IMR-90 (cell line): ENCODE measurements at regions not wholly inside any gene's neighbourhood (a gene's known extent, or its start where the extent isn't known, plus 50 kb on each side); places are given as distances from the start of the nearest gene placed in this dataset.

Experiments used
- ATAC-seq: fragments of 200-7000 bp; cut with Tn5 transposase; 2 replicates; pipeline ENCODE4 v1.9.1; 2020; ENCODE audit warnings: low read depth, mild to moderate bottlenecking, moderate library complexity
- BruUV-seq: library from RNA; stranded (reverse); fragments of 400-500 nt; replicated peaks from 2 replicates; lab custom pipeline; 2021; lab: Mats Ljungman, UMichigan
- CTCF ChIA-PET: fragments of 300-600 bp; formaldehyde crosslinking; extraction: SDS; loops from one replicate; lab custom pipeline; 2021; ENCODE audit warnings: antibody characterized with exemption; lab: Yijun Ruan, JAX
- POLR2A ChIA-PET: fragments of 300-600 bp; sonication (Branson Sonifier 250); formaldehyde crosslinking; loops from one replicate; lab custom pipeline; 2022; ENCODE audit warnings: antibody characterized with exemption; ENCODE audit not compliant: unreplicated experiment; lab: Charles Lee
- DNase-seq: peaks from one replicate; pipeline ENCODE4 v3.0.0; 2013
- H2AFZ ChIP-seq: replicated peaks from 2 replicates; pipeline ENCODE3; 2013; ENCODE audit warnings: low read length, mild to moderate bottlenecking; ENCODE audit not compliant: poor library complexity
- H2AK5ac ChIP-seq: 2 replicates; pipeline ENCODE4 v1.6.1; 2013; ENCODE audit warnings: low read depth, low read length, inconsistent platforms
- H2AK9ac ChIP-seq: replicated peaks from 2 replicates; pipeline ENCODE3; 2013; ENCODE audit warnings: mild to moderate bottlenecking, low read depth, low read length, moderate library complexity; ENCODE audit not compliant: poor library complexity
- H2BK120ac ChIP-seq: 2 replicates; pipeline ENCODE4 v1.6.1; 2013; ENCODE audit warnings: low read depth, low read length, inconsistent platforms
- H2BK15ac ChIP-seq: 3 replicates; pipeline ENCODE4 v1.6.1; 2013; ENCODE audit warnings: low read depth, low read length, inconsistent platforms
- H2BK20ac ChIP-seq: 2 replicates; pipeline ENCODE4 v1.6.1; 2013; ENCODE audit warnings: low read depth, mild to moderate bottlenecking, inconsistent platforms, low read length, moderate library complexity
- H2BK5ac ChIP-seq: 2 replicates; pipeline ENCODE4 v1.6.1; 2013; ENCODE audit warnings: mild to moderate bottlenecking, low read depth, low read length, inconsistent platforms; ENCODE audit not compliant: poor library complexity, severe bottlenecking
- H3K14ac ChIP-seq: replicated peaks from 2 replicates; pipeline ENCODE4 v1.6.1; 2013; ENCODE audit warnings: low read depth, low read length, inconsistent platforms
- H3K18ac ChIP-seq: 2 replicates; pipeline ENCODE4 v1.6.1; 2013; ENCODE audit warnings: low read depth, low read length, control low read depth
- H3K23ac ChIP-seq: 2 replicates; pipeline ENCODE4 v1.6.1; 2013; ENCODE audit warnings: low read depth, low read length, inconsistent platforms
- H3K27ac ChIP-seq: 2 replicates; pipeline ENCODE4 v1.5.1; 2013; ENCODE audit warnings: mild to moderate bottlenecking, control low read depth, low read length; ENCODE audit not compliant: insufficient read depth
- H3K27me3 ChIP-seq: 2 replicates; pipeline ENCODE4 v1.6.1; 2013; ENCODE audit warnings: low read length; ENCODE audit not compliant: control insufficient read depth, insufficient read depth
- H3K36me3 ChIP-seq: 2 replicates; pipeline ENCODE4 v1.6.1; 2013; ENCODE audit warnings: low read length, mixed read lengths; ENCODE audit not compliant: control insufficient read depth, insufficient read depth
- H3K4ac ChIP-seq: 2 replicates; pipeline ENCODE4 v1.6.1; 2013; ENCODE audit warnings: low read depth, low read length, inconsistent platforms
- H3K4me1 ChIP-seq: 2 replicates; pipeline ENCODE4 v1.6.1; 2013; ENCODE audit warnings: low read length, mixed read lengths; ENCODE audit not compliant: control insufficient read depth, insufficient read depth
- H3K4me2 ChIP-seq: 2 replicates; pipeline ENCODE4 v1.6.1; 2013; ENCODE audit warnings: low read depth, mild to moderate bottlenecking, control low read depth, low read length, moderate library complexity
- H3K4me3 ChIP-seq: 2 replicates; pipeline ENCODE4 v1.5.1; 2013; ENCODE audit warnings: low read depth, mild to moderate bottlenecking, control low read depth, low read length, moderate library complexity; ENCODE audit not compliant: insufficient read depth
- H3K56ac ChIP-seq: 2 replicates; pipeline ENCODE4 v1.6.1; 2013; ENCODE audit warnings: low read length, inconsistent platforms; ENCODE audit not compliant: insufficient read depth; ENCODE audit errors: extremely low read depth
- H3K79me1 ChIP-seq, 2 experiments: 2 replicates each; pipeline ENCODE4 v1.6.1; 2013; ENCODE audit warnings: low read length in 2 of 2, inconsistent platforms in 1 of 2, low read depth in 1 of 2
- H3K9ac ChIP-seq: 2 replicates; pipeline ENCODE4 v1.6.1; 2013; ENCODE audit warnings: low read depth, low read length, control low read depth
- H3K9me1 ChIP-seq: 2 replicates; pipeline ENCODE4 v1.6.1; 2013; ENCODE audit warnings: low read length, inconsistent platforms; ENCODE audit not compliant: insufficient read depth
- H3K9me3 ChIP-seq: 2 replicates; pipeline ENCODE4 v1.6.1; 2013; ENCODE audit warnings: low read length; ENCODE audit not compliant: control insufficient read depth, insufficient read depth
- H4K20me1 ChIP-seq: 2 replicates; pipeline ENCODE4 v1.6.1; 2013; ENCODE audit warnings: low read length, inconsistent platforms; ENCODE audit not compliant: insufficient read depth
- H4K5ac ChIP-seq: 2 replicates; pipeline ENCODE4 v1.6.1; 2013; ENCODE audit warnings: mild to moderate bottlenecking, low read depth, low read length, control low read depth
- H4K8ac ChIP-seq, 2 experiments: 2 replicates each; pipeline ENCODE4 v1.6.1; 2013; ENCODE audit warnings: low read depth in 2 of 2, low read length in 2 of 2, control low read depth in 1 of 2, inconsistent platforms in 1 of 2
- H4K91ac ChIP-seq: 2 replicates; pipeline ENCODE4 v1.6.1; 2013; ENCODE audit warnings: low read depth, low read length, inconsistent platforms; ENCODE audit not compliant: insufficient read depth
- FOS ChIP-seq: fragments of 150-350 bp; IDR thresholded peaks from 2 replicates; pipeline ENCODE4 v1.6.1; 2016; ENCODE audit warnings: low read depth, low read length
- NFE2L2 ChIP-seq: fragments of 150-350 bp; IDR thresholded peaks from 2 replicates; pipeline ENCODE4 v1.6.1; 2016; ENCODE audit warnings: low read depth, mild to moderate bottlenecking, low read length
- RCOR1 ChIP-seq: IDR thresholded peaks from 2 replicates; pipeline ENCODE4 v1.6.1; 2012; ENCODE audit warnings: mild to moderate bottlenecking, low read length, improper control_type of control experiment; ENCODE audit not compliant: insufficient replicate concordance
- USF2 ChIP-seq: fragments of 150-350 bp; IDR thresholded peaks from 2 replicates; pipeline ENCODE4 v1.6.1; 2017; ENCODE audit warnings: mild to moderate bottlenecking, antibody characterized with exemption, low read length, low read depth
- WGBS, 2 experiments: methylation state at CpG; one replicate each; pipeline versions ENCODE4 v1.1.5 to v1.1.7; 2013; ENCODE audit warnings: missing lambda C conversion rate in 2 of 2; ENCODE audit not compliant: insufficient read length in 1 of 2; ENCODE audit errors: extremely low coverage in 2 of 2; 5-methylcytosine and 5-hydroxymethylcytosine counted together
- dilution Hi-C: fragments of 300-500 bp; cut with HindIII; formaldehyde crosslinking; loops from one replicate; pipeline ENCODE4 v1.14.3; 2018; ENCODE audit warnings: low sequenced_read_pairs; ENCODE audit not compliant: unreplicated experiment
- in situ Hi-C: fragments of 300-500 bp; cut with MboI; formaldehyde crosslinking; loops from 3 replicates; pipeline ENCODE4 v1.14.3; 2019; ENCODE audit warnings: low sequenced_read_pairs, inconsistent platforms, mixed read lengths
- intact Hi-C: fragments of 100-400 bp; cut with micrococcal nuclease; formaldehyde crosslinking; loops from 2 replicates; pipeline ENCODE4 v1.10.0; 2022

- ChIA-PET POLR2A (no interaction called here), CTCF (no interaction called here)
- H4K5ac ChIP-seq = no peak overlapping the region
- H3K4me1 ChIP-seq = no peaks in the 10 kb centered on the region
- no peaks in the 10 kb centered on the region for H3K79me1 ChIP-seq
- H4K20me1 ChIP-seq = no peaks in the 10 kb centered on the region
- no peak overlapping the region for H3K27ac ChIP-seq
- no peak overlapping the region for H2AFZ ChIP-seq
- no peak overlapping the region for H2BK5ac ChIP-seq
- no peak overlapping the region for H2BK120ac ChIP-seq
- no peak overlapping the region for H2BK20ac ChIP-seq
- no peak overlapping the region for H3K4me2 ChIP-seq
- no peak overlapping the region for H2AK5ac ChIP-seq
- H4K8ac ChIP-seq = no peak overlapping the region
- no peak for TF ChIP-seq USF2
- TF ChIP-seq FOS = no peak
- no peak for TF ChIP-seq NFE2L2
- TF ChIP-seq RCOR1 = no peak
- intact Hi-C loops (no loop called here), in situ Hi-C loops (no loop called here), dilution Hi-C loops (no loop called here)
- ATAC-seq (no peak), DNase-seq (no peak)
- BruUV-seq = no TSS peak
- no peak overlapping the region for H4K91ac ChIP-seq
- no peak overlapping the region for H3K18ac ChIP-seq
- no peaks in the 10 kb centered on the region for H3K9me3 ChIP-seq
- no peak overlapping the region for H3K23ac ChIP-seq
- no peak overlapping the region for H3K4me3 ChIP-seq
- 69% methylated on average over 3 of the region's 12 CpGs; no CpG with 5 or more reads in 1 of the 2 experiments for WGBS, 2 experiments
- H3K56ac ChIP-seq = no peak overlapping the region
- no peak overlapping the region for H3K9ac ChIP-seq
- H3K4ac ChIP-seq = no peak overlapping the region
- no peak overlapping the region for H3K14ac ChIP-seq
- no peaks in the 10 kb centered on the region for H3K36me3 ChIP-seq
- H3K27me3 ChIP-seq = no peaks in the 10 kb centered on the region; the same call in 1 of the 2 replicates
- H2BK15ac ChIP-seq = no peak overlapping the region
- no peak overlapping the region for H2AK9ac ChIP-seq
- no peaks in the 10 kb centered on the region for H3K9me1 ChIP-seq
Observed at GRCh38 chr13:99827011-99827772, 144.4 kb downstream of the ZIC5 start.
